ENCODE measurements at regions not wholly inside any gene's neighbourhood (a gene's known extent, or its start where the extent isn't known, plus 50 kb on each side); places are given as distances from the start of the nearest gene placed in this dataset.

GRCh38 chr9:129467004-129467588 lies 153.8 kb downstream of the C9orf50 start:
- Mint-ChIP-seq H3K27me3 (no peaks in the 10 kb centered on the region), H3K27ac (no peak overlapping the region), H3K36me3 (no peaks in the 10 kb centered on the region), H3K4me1 (ENCODE audit: low read depth) (peaks cover 14% of the 10 kb centered on the region), H3K9me3 (ENCODE audit: low read depth) (no peaks in the 10 kb centered on the region), H3K4me3 (no peak overlapping the region)

- Mint-ChIP-seq H3K4me3 (no peak overlapping the region), H3K27ac (peak overlapping the region; percentile 28), H3K36me3 (no peaks in the 10 kb centered on the region), H3K4me1 (ENCODE audit: low read depth) (peaks cover 8% of the 10 kb centered on the region), H3K27me3 (no peaks in the 10 kb centered on the region), H3K9me3 (ENCODE audit: low read depth) (no peaks in the 10 kb centered on the region)
Observed at GRCh38 chr9:129465834-129466535, 154.9 kb downstream of the C9orf50 start.

GRCh38 chr9:129464972-129465833 lies 155.7 kb downstream of the C9orf50 start:
- H3K36me3 Mint-ChIP-seq, result no peaks in the 10 kb centered on the region
- H3K27me3 Mint-ChIP-seq, result no peaks in the 10 kb centered on the region
- H3K4me3 Mint-ChIP-seq, result no peak overlapping the region
- peaks cover 5% of the 10 kb centered on the region for H3K4me1 Mint-ChIP-seq (ENCODE audit: low read depth)
- H3K9me3 Mint-ChIP-seq (ENCODE audit: low read depth), result no peaks in the 10 kb centered on the region
- no peak overlapping the region for H3K27ac Mint-ChIP-seq

- Mint-ChIP-seq H3K27me3 (no peaks in the 10 kb centered on the region), H3K9me3 (ENCODE audit: low read depth) (no peaks in the 10 kb centered on the region), H3K36me3 (no peaks in the 10 kb centered on the region)
Observed at GRCh38 chr9:129463994-129464393, 156.9 kb downstream of the C9orf50 start.

GRCh38 chr9:129463477-129463876 lies 157.4 kb downstream of the C9orf50 start:
- no peaks in the 10 kb centered on the region for H3K36me3 Mint-ChIP-seq

More at GRCh38 chr9:129463994-129464393, 156.9 kb downstream of the C9orf50 start:
- peaks cover 7% of the 10 kb centered on the region for H3K4me1 Mint-ChIP-seq (ENCODE audit: low read depth)
- H3K27ac Mint-ChIP-seq, result no peak overlapping the region
- no peak overlapping the region for H3K4me3 Mint-ChIP-seq

GRCh38 chr9:129462360-129462759 lies 158.5 kb downstream of the C9orf50 start:
- Mint-ChIP-seq H3K9me3 (ENCODE audit: low read depth) (no peaks in the 10 kb centered on the region), H3K27me3 (no peaks in the 10 kb centered on the region), H3K4me1 (ENCODE audit: low read depth) (peaks cover 19% of the 10 kb centered on the region), H3K27ac (no peak overlapping the region), H3K36me3 (no peaks in the 10 kb centered on the region), H3K4me3 (no peak overlapping the region)

More at GRCh38 chr9:129463477-129463876, 157.4 kb downstream of the C9orf50 start:
- Mint-ChIP-seq H3K9me3 (ENCODE audit: low read depth) (no peaks in the 10 kb centered on the region), H3K4me3 (no peak overlapping the region), H3K27ac (no peak overlapping the region), H3K27me3 (no peaks in the 10 kb centered on the region), H3K4me1 (ENCODE audit: low read depth) (peaks cover 10% of the 10 kb centered on the region)

GRCh38 chr9:129460323-129461261 lies 160.3 kb downstream of the C9orf50 start:
- no peaks in the 10 kb centered on the region for H3K9me3 Mint-ChIP-seq (ENCODE audit: low read depth)
- peaks cover 35% of the 10 kb centered on the region for H3K4me1 Mint-ChIP-seq (ENCODE audit: low read depth)
- H3K4me3 Mint-ChIP-seq, result peak overlapping the region; percentile 72
- no peaks in the 10 kb centered on the region for H3K27me3 Mint-ChIP-seq
- H3K27ac Mint-ChIP-seq, result peak overlapping the region; percentile 83
- H3K36me3 Mint-ChIP-seq, result no peaks in the 10 kb centered on the region

GRCh38 chr9:129459547-129460322 lies 161.2 kb downstream of the C9orf50 start:
- Mint-ChIP-seq H3K9me3 (ENCODE audit: low read depth) (no peaks in the 10 kb centered on the region), H3K4me3 (no peak overlapping the region), H3K27ac (peak overlapping the region; percentile 28), H3K27me3 (no peaks in the 10 kb centered on the region), H3K36me3 (no peaks in the 10 kb centered on the region), H3K4me1 (ENCODE audit: low read depth) (peaks cover 41% of the 10 kb centered on the region)

- Mint-ChIP-seq H3K36me3 (no peaks in the 10 kb centered on the region), H3K4me3 (no peak overlapping the region), H3K4me1 (ENCODE audit: low read depth) (peaks cover 43% of the 10 kb centered on the region)
Observed at GRCh38 chr9:129458663-129459546, 162.0 kb downstream of the C9orf50 start.

GRCh38 chr9:129458155-129458661 lies 162.7 kb downstream of the C9orf50 start:
- Mint-ChIP-seq H3K4me1 (ENCODE audit: low read depth) (peaks cover 43% of the 10 kb centered on the region), H3K27me3 (no peaks in the 10 kb centered on the region), H3K36me3 (no peaks in the 10 kb centered on the region), H3K27ac (peak overlapping the region; percentile 22), H3K9me3 (ENCODE audit: low read depth) (no peaks in the 10 kb centered on the region), H3K4me3 (peak overlapping the region; percentile 35)

More at GRCh38 chr9:129458663-129459546, 162.0 kb downstream of the C9orf50 start:
- Mint-ChIP-seq H3K9me3 (ENCODE audit: low read depth) (no peaks in the 10 kb centered on the region), H3K27me3 (no peaks in the 10 kb centered on the region), H3K27ac (no peak overlapping the region)

GRCh38 chr9:129457325-129457779 lies 163.5 kb downstream of the C9orf50 start:
- H3K27me3 Mint-ChIP-seq, result no peaks in the 10 kb centered on the region
- H3K4me1 Mint-ChIP-seq (ENCODE audit: low read depth), result peaks cover 45% of the 10 kb centered on the region
- peak overlapping the region; percentile 11 for H3K27ac Mint-ChIP-seq
- no peak overlapping the region for H3K4me3 Mint-ChIP-seq
- H3K36me3 Mint-ChIP-seq, result no peaks in the 10 kb centered on the region
- no peaks in the 10 kb centered on the region for H3K9me3 Mint-ChIP-seq (ENCODE audit: low read depth)

- H3K27me3 Mint-ChIP-seq, result no peaks in the 10 kb centered on the region
- no peak overlapping the region for H3K4me3 Mint-ChIP-seq
- no peaks in the 10 kb centered on the region for H3K36me3 Mint-ChIP-seq
- no peaks in the 10 kb centered on the region for H3K9me3 Mint-ChIP-seq (ENCODE audit: low read depth)
- H3K4me1 Mint-ChIP-seq (ENCODE audit: low read depth), result peaks cover 47% of the 10 kb centered on the region
- peak overlapping the region; percentile 34 for H3K27ac Mint-ChIP-seq
Observed at GRCh38 chr9:129456549-129457324, 164.2 kb downstream of the C9orf50 start.

All from activated naive CD8-positive, alpha-beta T cell (primary cell).